ENCODE measurements at regions not wholly inside any gene's neighbourhood (a gene's known extent, or its start where the extent isn't known, plus 50 kb on each side); places are given as distances from the start of the nearest gene placed in this dataset.
"Not testable (repeated sequence)": the region's sequence is repeated elsewhere in the genome, so short reads cannot be mapped to it uniquely, and the experiment has no call there.

DNA sequence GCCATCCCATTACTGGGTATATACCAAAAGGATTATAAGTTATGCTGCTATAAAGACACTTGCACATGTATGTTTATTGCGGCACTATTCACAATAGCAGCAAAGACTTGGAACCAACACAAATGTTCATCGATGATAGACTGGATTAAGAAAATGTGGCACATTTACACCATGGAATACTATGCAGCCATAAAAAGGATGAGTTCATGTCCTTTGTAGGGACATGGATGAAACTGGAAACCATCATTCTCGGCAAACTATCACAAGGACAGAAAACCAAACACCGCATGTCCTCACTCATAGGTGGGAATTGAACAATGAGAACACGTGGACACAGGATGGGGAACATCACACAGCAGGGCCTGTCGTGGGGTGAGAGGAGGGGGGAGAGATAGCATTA lies 1057.6 kb downstream of the REEP3 start:
- not testable (repeated sequence) for H2BK5ac ChIP-seq (ENCODE audit: low read depth, low read length, poor library complexity, severe bottlenecking); H2BK15ac ChIP-seq (ENCODE audit: low read depth, poor library complexity, severe bottlenecking); H2AFZ ChIP-seq (ENCODE audit: low read depth, low read length); H2BK12ac ChIP-seq (ENCODE audit: low read length in 2 of 2); H3K4me3 ChIP-seq (ENCODE audit: insufficient read depth in 1 of 2, low read depth in 1 of 2, low read length in 2 of 2); H2BK120ac ChIP-seq (ENCODE audit: low read depth, low read length); H3K9me3 ChIP-seq (ENCODE audit: control insufficient read depth, low read length); H4K91ac ChIP-seq (ENCODE audit: low read length); H4K8ac ChIP-seq (ENCODE audit: low read length); H3K9ac ChIP-seq (ENCODE audit: low read length); H3K4me1 ChIP-seq (ENCODE audit: control insufficient read depth, insufficient read depth, low read depth, low read length); H2AK5ac ChIP-seq (ENCODE audit: low read length, severe bottlenecking); H3K18ac ChIP-seq (ENCODE audit: low read depth in 1 of 2, low read length in 2 of 2); H3K27me3 ChIP-seq (ENCODE audit: control insufficient read depth in 1 of 2, insufficient read depth in 1 of 2, low read length in 2 of 2); DNase-seq; H3K4me2 ChIP-seq (ENCODE audit: low read length, poor library complexity, severe bottlenecking); H3K23ac ChIP-seq (ENCODE audit: low read length in 2 of 2); H3K4ac ChIP-seq (ENCODE audit: low read depth in 1 of 2, low read length in 2 of 2); H3K36me3 ChIP-seq (ENCODE audit: control insufficient read depth in 1 of 2, insufficient read depth in 2 of 2, low read depth in 1 of 2, low read length in 2 of 2); H3K27ac ChIP-seq (ENCODE audit: low read length, poor library complexity, severe bottlenecking); H3K79me1 ChIP-seq (replicated peaks; ENCODE audit: low read length, poor library complexity, severe bottlenecking); H3K14ac ChIP-seq (ENCODE audit: low read length in 2 of 2)
- WGBS, result 92% methylated on average over 3 of the region's 6 CpGs

DNA sequence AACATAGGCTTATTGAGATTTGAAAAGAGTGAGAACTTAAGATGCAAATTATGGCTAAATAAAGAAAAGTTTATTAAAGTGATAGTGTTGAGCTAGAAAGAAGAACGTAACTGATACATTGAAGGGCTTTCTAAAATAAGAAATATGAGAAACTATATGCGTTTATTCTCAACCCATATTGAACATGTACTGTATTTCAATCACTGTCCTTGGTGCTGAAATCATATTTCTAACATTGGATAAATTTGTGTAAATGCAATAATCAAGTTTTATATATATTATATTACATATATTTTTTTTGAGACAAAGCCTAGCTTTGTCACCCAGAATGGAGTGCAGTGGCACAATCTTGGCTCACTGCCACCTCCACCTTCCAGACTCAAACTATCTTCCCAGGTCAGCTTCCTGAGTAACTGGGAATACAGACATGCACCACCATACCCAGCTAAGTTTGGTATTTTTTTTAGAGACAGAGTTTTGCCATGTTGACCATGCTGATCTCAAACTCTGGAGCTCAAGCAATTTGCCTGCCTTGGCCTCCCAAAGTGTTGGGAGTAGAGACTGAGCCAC lies 1065.8 kb downstream of the REEP3 start:
- H2BK12ac ChIP-seq (ENCODE audit: low read length in 2 of 2), result no peak overlapping the region

GRCh38 chr10:64594072-64594471 lies 1072.9 kb downstream of the REEP3 start:
- no peaks in the 10 kb centered on the region for H3K79me1 ChIP-seq (replicated peaks; ENCODE audit: low read length, poor library complexity, severe bottlenecking)
- no peaks in the 10 kb centered on the region for H3K36me3 ChIP-seq (ENCODE audit: control insufficient read depth in 1 of 2, insufficient read depth in 2 of 2, low read depth in 1 of 2, low read length in 2 of 2)
- H3K14ac ChIP-seq (ENCODE audit: low read length in 2 of 2), result no peak overlapping the region
- H3K4me3 ChIP-seq (ENCODE audit: insufficient read depth in 1 of 2, low read depth in 1 of 2, low read length in 2 of 2), result no peak overlapping the region
- no peak overlapping the region for H3K4ac ChIP-seq (ENCODE audit: low read depth in 1 of 2, low read length in 2 of 2)
- no peak overlapping the region for H2AFZ ChIP-seq (ENCODE audit: low read depth, low read length)
- no peak overlapping the region for H2BK120ac ChIP-seq (ENCODE audit: low read depth, low read length)
- no peak overlapping the region for H3K23ac ChIP-seq (ENCODE audit: low read length in 2 of 2)
- no peak overlapping the region for H2AK5ac ChIP-seq (ENCODE audit: low read length, severe bottlenecking)
- DNase-seq, result no peak
- no peak overlapping the region for H2BK12ac ChIP-seq (ENCODE audit: low read length in 2 of 2)
- H3K18ac ChIP-seq (ENCODE audit: low read depth in 1 of 2, low read length in 2 of 2), result no peak overlapping the region
- H3K4me2 ChIP-seq (ENCODE audit: low read length, poor library complexity, severe bottlenecking), result no peak overlapping the region
- no peak overlapping the region for H2BK15ac ChIP-seq (ENCODE audit: low read depth, poor library complexity, severe bottlenecking)
- H3K27ac ChIP-seq (ENCODE audit: low read length, poor library complexity, severe bottlenecking), result no peak overlapping the region
- H3K4me1 ChIP-seq (ENCODE audit: control insufficient read depth, insufficient read depth, low read depth, low read length), result no peaks in the 10 kb centered on the region
- H4K8ac ChIP-seq (ENCODE audit: low read length), result no peak overlapping the region
- no peak overlapping the region for H3K9ac ChIP-seq (ENCODE audit: low read length)
- WGBS, result 89% methylated on average over 1 of the region's 3 CpGs
- no peak overlapping the region for H4K91ac ChIP-seq (ENCODE audit: low read length)
- H2BK5ac ChIP-seq (ENCODE audit: low read depth, low read length, poor library complexity, severe bottlenecking), result no peak overlapping the region
- H3K9me3 ChIP-seq (ENCODE audit: control insufficient read depth, low read length), result no peaks in the 10 kb centered on the region
- no peaks in the 10 kb centered on the region for H3K27me3 ChIP-seq (ENCODE audit: control insufficient read depth in 1 of 2, insufficient read depth in 1 of 2, low read length in 2 of 2)

More for the DNA sequence above, 1065.8 kb downstream of the REEP3 start:
- H2BK5ac ChIP-seq (ENCODE audit: low read depth, low read length, poor library complexity, severe bottlenecking), result no peak overlapping the region
- no peaks in the 10 kb centered on the region for H3K4me1 ChIP-seq (ENCODE audit: control insufficient read depth, insufficient read depth, low read depth, low read length)
- DNase-seq, result no peak
- H2AFZ ChIP-seq (ENCODE audit: low read depth, low read length), result no peak overlapping the region
- H4K8ac ChIP-seq (ENCODE audit: low read length), result no peak overlapping the region
- H3K9ac ChIP-seq (ENCODE audit: low read length), result no peak overlapping the region
- H3K79me1 ChIP-seq (replicated peaks; ENCODE audit: low read length, poor library complexity, severe bottlenecking), result no peaks in the 10 kb centered on the region
- H3K14ac ChIP-seq (ENCODE audit: low read length in 2 of 2), result no peak overlapping the region
- no peak overlapping the region for H3K4ac ChIP-seq (ENCODE audit: low read depth in 1 of 2, low read length in 2 of 2)
- no peak overlapping the region for H3K18ac ChIP-seq (ENCODE audit: low read depth in 1 of 2, low read length in 2 of 2)
- 100% methylated on average over 1 of the region's 2 CpGs for WGBS
- H2BK15ac ChIP-seq (ENCODE audit: low read depth, poor library complexity, severe bottlenecking), result no peak overlapping the region
- no peak overlapping the region for H3K23ac ChIP-seq (ENCODE audit: low read length in 2 of 2)
- no peaks in the 10 kb centered on the region for H3K36me3 ChIP-seq (ENCODE audit: control insufficient read depth in 1 of 2, insufficient read depth in 2 of 2, low read depth in 1 of 2, low read length in 2 of 2)
- H3K9me3 ChIP-seq (ENCODE audit: control insufficient read depth, low read length), result peaks cover 5% of the 10 kb centered on the region
- H4K91ac ChIP-seq (ENCODE audit: low read length), result no peak overlapping the region
- H3K27ac ChIP-seq (ENCODE audit: low read length, poor library complexity, severe bottlenecking), result no peak overlapping the region
- no peak overlapping the region for H2BK120ac ChIP-seq (ENCODE audit: low read depth, low read length)
- H2AK5ac ChIP-seq (ENCODE audit: low read length, severe bottlenecking), result no peak overlapping the region
- H3K4me3 ChIP-seq (ENCODE audit: insufficient read depth in 1 of 2, low read depth in 1 of 2, low read length in 2 of 2), result no peak overlapping the region
- H3K4me2 ChIP-seq (ENCODE audit: low read length, poor library complexity, severe bottlenecking), result no peak overlapping the region
- H3K27me3 ChIP-seq (ENCODE audit: control insufficient read depth in 1 of 2, insufficient read depth in 1 of 2, low read length in 2 of 2), result no peaks in the 10 kb centered on the region

DNA sequence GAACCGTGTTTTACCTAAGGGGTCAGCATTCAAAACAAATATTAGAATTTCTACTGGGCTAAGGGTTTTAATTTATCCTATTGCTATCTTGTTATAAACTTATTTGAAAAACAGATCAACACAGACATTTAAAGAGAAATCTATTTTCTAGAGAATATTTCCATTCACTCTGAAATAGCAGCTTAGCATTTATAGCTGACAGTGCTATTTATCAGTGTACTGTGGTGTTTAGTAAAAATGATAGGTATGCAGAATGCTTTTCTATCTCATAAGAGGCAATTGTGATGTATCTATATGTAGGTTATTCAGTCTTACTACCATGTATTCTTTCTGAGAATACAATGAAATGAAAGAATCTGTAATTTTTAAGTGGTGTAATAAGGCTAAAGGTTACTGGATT lies 1077.4 kb downstream of the REEP3 start:
- Histone ChIP-seq H3K4ac (ENCODE audit: low read depth in 1 of 2, low read length in 2 of 2) (no peak overlapping the region), H3K9ac (ENCODE audit: low read length) (no peak overlapping the region), H2BK120ac (ENCODE audit: low read depth, low read length) (no peak overlapping the region), H3K23ac (ENCODE audit: low read length in 2 of 2) (no peak overlapping the region), H2AFZ (ENCODE audit: low read depth, low read length) (no peak overlapping the region), H4K91ac (ENCODE audit: low read length) (no peak overlapping the region), H3K36me3 (ENCODE audit: control insufficient read depth in 1 of 2, insufficient read depth in 2 of 2, low read depth in 1 of 2, low read length in 2 of 2) (no peaks in the 10 kb centered on the region), H3K27me3 (ENCODE audit: control insufficient read depth in 1 of 2, insufficient read depth in 1 of 2, low read length in 2 of 2) (no peaks in the 10 kb centered on the region), H2BK12ac (ENCODE audit: low read length in 2 of 2) (no peak overlapping the region), H3K18ac (ENCODE audit: low read depth in 1 of 2, low read length in 2 of 2) (no peak overlapping the region), H2BK5ac (ENCODE audit: low read depth, low read length, poor library complexity, severe bottlenecking) (no peak overlapping the region), H3K4me2 (ENCODE audit: low read length, poor library complexity, severe bottlenecking) (no peak overlapping the region), H3K14ac (ENCODE audit: low read length in 2 of 2) (no peak overlapping the region), H4K8ac (ENCODE audit: low read length) (no peak overlapping the region), H3K27ac (ENCODE audit: low read length, poor library complexity, severe bottlenecking) (no peak overlapping the region), H2AK5ac (ENCODE audit: low read length, severe bottlenecking) (no peak overlapping the region), H2BK15ac (ENCODE audit: low read depth, poor library complexity, severe bottlenecking) (no peak overlapping the region), H3K4me3 (ENCODE audit: insufficient read depth in 1 of 2, low read depth in 1 of 2, low read length in 2 of 2) (no peak overlapping the region), H3K79me1 (replicated peaks; ENCODE audit: low read length, poor library complexity, severe bottlenecking) (no peaks in the 10 kb centered on the region), H3K4me1 (ENCODE audit: control insufficient read depth, insufficient read depth, low read depth, low read length) (no peaks in the 10 kb centered on the region), H3K9me3 (ENCODE audit: control insufficient read depth, low read length) (no peaks in the 10 kb centered on the region)
- no CpG with 5 or more reads among the region's 1 CpG for WGBS
- DNase-seq, result no peak

Data from mesenchymal stem cell (in vitro differentiated cells and primary cell).